Right lobe of liver (tissue), 4 donors: ENCODE measurements at regions not wholly inside any gene's neighbourhood (a gene's known extent, or its start where the extent isn't known, plus 50 kb on each side); places are given as distances from the start of the nearest gene placed in this dataset.

Source experiments
- POLR2A ChIP-seq: fragments of 450-650 bp; IDR thresholded peaks from one replicate; pipeline ENCODE4 v1.6.1; 2017; ENCODE audit warnings: antibody characterized with exemption, mild to moderate bottlenecking
- TF ChIP-seq, protein P1 (sequence below), 4 donors: fragments of 200-600 bp in 3 of 4; fragments of 450-650 bp in 1 of 4; IDR thresholded peaks; one replicate each; pipeline versions ENCODE4 v1.5.1 to v1.8.0; 2016 to 2022; ENCODE audit warnings: antibody characterized with exemption in 4 of 4, mild to moderate bottlenecking in 2 of 4
- donor health status: DM: no; HTN: no; CAD: no.
- donor health status: DM: no; HTN: no; CAD: no.
- donor health status: DM: no; HTN: yes; CAD: no.

- TF ChIP-seq, protein P1, sequence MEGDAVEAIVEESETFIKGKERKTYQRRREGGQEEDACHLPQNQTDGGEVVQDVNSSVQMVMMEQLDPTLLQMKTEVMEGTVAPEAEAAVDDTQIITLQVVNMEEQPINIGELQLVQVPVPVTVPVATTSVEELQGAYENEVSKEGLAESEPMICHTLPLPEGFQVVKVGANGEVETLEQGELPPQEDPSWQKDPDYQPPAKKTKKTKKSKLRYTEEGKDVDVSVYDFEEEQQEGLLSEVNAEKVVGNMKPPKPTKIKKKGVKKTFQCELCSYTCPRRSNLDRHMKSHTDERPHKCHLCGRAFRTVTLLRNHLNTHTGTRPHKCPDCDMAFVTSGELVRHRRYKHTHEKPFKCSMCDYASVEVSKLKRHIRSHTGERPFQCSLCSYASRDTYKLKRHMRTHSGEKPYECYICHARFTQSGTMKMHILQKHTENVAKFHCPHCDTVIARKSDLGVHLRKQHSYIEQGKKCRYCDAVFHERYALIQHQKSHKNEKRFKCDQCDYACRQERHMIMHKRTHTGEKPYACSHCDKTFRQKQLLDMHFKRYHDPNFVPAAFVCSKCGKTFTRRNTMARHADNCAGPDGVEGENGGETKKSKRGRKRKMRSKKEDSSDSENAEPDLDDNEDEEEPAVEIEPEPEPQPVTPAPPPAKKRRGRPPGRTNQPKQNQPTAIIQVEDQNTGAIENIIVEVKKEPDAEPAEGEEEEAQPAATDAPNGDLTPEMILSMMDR (IDR thresholded peaks at IDR 0.05), result no peak
- no peak for TF ChIP-seq POLR2A
These were observed 71.5 kb upstream of the SLC39A8 start for GRCh38 chr4:102416765-102417164.
